ENCODE measurements at regions not wholly inside any gene's neighbourhood (a gene's known extent, or its start where the extent isn't known, plus 50 kb on each side); places are given as distances from the start of the nearest gene placed in this dataset.

- Histone ChIP-seq H3K4me3 (ENCODE audit: low read length) (no peak overlapping the region), H3K4me2 (ENCODE audit: low read length) (no peak overlapping the region)
- CTCF ChIA-PET: no interaction called here
These were observed 55.9 kb upstream of the LRRN2 start for GRCh38 chr1:204741440-204741839.

GRCh38 chr1:204742676-204743251 is 57.2 kb upstream of the LRRN2 start:
- ChIA-PET POLR2A (ENCODE audit: unreplicated experiment) (no interaction called here), CTCF (no interaction called here)
- H3K27me3 ChIP-seq (ENCODE audit: low read length): peaks cover 21% of the 10 kb centered on the region; the same call in 1 of the 2 replicates
- no peak overlapping the region for H3K9ac ChIP-seq (ENCODE audit: low read length)
- no peak overlapping the region for H3K27ac ChIP-seq (ENCODE audit: low read length)
- no peaks in the 10 kb centered on the region for H3F3A ChIP-seq (ENCODE audit: low read length, unreplicated experiment)
- no peak overlapping the region for H3K4me2 ChIP-seq (ENCODE audit: low read length)
- H3K9me2 ChIP-seq (replicated peaks; ENCODE audit: low read length): no peaks in the 10 kb centered on the region
- H3K4me3 ChIP-seq (ENCODE audit: low read length): no peak overlapping the region
- peaks cover 18% of the 10 kb centered on the region; the same call in 1 of the 2 replicates for H3K9me3 ChIP-seq (ENCODE audit: low read length)
- no peaks in the 10 kb centered on the region for H3K4me1 ChIP-seq (ENCODE audit: insufficient read depth, low read length)
- no peak for TF ChIP-seq EZH2phosphoT487 (IDR thresholded peaks at IDR 0.05; ENCODE audit: borderline replicate concordance, low read length)
- no peak for TF ChIP-seq CTCF (conservative IDR thresholded peaks at IDR 0.05; ENCODE audit: low read depth, low read length)
- TF ChIP-seq EZH2 (IDR thresholded peaks at IDR 0.05; ENCODE audit: low read length, unreplicated experiment): no peak
- no peaks in the 10 kb centered on the region for H3K79me2 ChIP-seq (ENCODE audit: low read length)
- H4K20me1 ChIP-seq (ENCODE audit: low read length): no peaks in the 10 kb centered on the region
- no peak for ATAC-seq
- BruUV-seq (replicated peaks): no TSS peak
- DNase-seq: no peak
- no peak overlapping the region for H2AFZ ChIP-seq (ENCODE audit: low read length)
- intact Hi-C loops (cut with micrococcal nuclease): no loop called here
- no peaks in the 10 kb centered on the region for H3K36me3 ChIP-seq (ENCODE audit: low read depth, low read length)

More at GRCh38 chr1:204741440-204741839, 55.9 kb upstream of the LRRN2 start:
- Histone ChIP-seq H3K27ac (ENCODE audit: low read length) (no peak overlapping the region), H3K36me3 (ENCODE audit: low read depth, low read length) (no peaks in the 10 kb centered on the region), H3K9me2 (replicated peaks; ENCODE audit: low read length) (no peaks in the 10 kb centered on the region), H3F3A (ENCODE audit: low read length, unreplicated experiment) (no peaks in the 10 kb centered on the region), H3K4me1 (ENCODE audit: insufficient read depth, low read length) (no peaks in the 10 kb centered on the region), H3K9ac (ENCODE audit: low read length) (no peak overlapping the region), H3K27me3 (ENCODE audit: low read length) (peaks cover 33% of the 10 kb centered on the region; the same call in 1 of the 2 replicates), H2AFZ (ENCODE audit: low read length) (no peak overlapping the region), H3K9me3 (ENCODE audit: low read length) (peaks cover 18% of the 10 kb centered on the region; the same call in 1 of the 2 replicates), H4K20me1 (ENCODE audit: low read length) (no peaks in the 10 kb centered on the region), H3K79me2 (ENCODE audit: low read length) (no peaks in the 10 kb centered on the region)
- POLR2A ChIA-PET (ENCODE audit: unreplicated experiment): no interaction called here
- intact Hi-C loops (cut with micrococcal nuclease): no loop called here
- no TSS peak for BruUV-seq (replicated peaks)
- DNase-seq (no peak), ATAC-seq (no peak)
- TF ChIP-seq EZH2 (IDR thresholded peaks at IDR 0.05; ENCODE audit: low read length, unreplicated experiment): no peak
- TF ChIP-seq CTCF (conservative IDR thresholded peaks at IDR 0.05; ENCODE audit: low read depth, low read length): no peak
- no peak for TF ChIP-seq EZH2phosphoT487 (IDR thresholded peaks at IDR 0.05; ENCODE audit: borderline replicate concordance, low read length)

GRCh38 chr1:204744107-204744779 is 58.7 kb upstream of the LRRN2 start:
- Histone ChIP-seq H3K9ac (ENCODE audit: low read length) (no peak overlapping the region), H4K20me1 (ENCODE audit: low read length) (no peaks in the 10 kb centered on the region), H2AFZ (ENCODE audit: low read length) (no peak overlapping the region), H3F3A (ENCODE audit: low read length, unreplicated experiment) (no peaks in the 10 kb centered on the region), H3K79me2 (ENCODE audit: low read length) (no peaks in the 10 kb centered on the region), H3K4me2 (ENCODE audit: low read length) (no peak overlapping the region), H3K36me3 (ENCODE audit: low read depth, low read length) (no peaks in the 10 kb centered on the region), H3K4me3 (ENCODE audit: low read length) (no peak overlapping the region), H3K27ac (ENCODE audit: low read length) (no peak overlapping the region), H3K4me1 (ENCODE audit: insufficient read depth, low read length) (no peaks in the 10 kb centered on the region), H3K9me3 (ENCODE audit: low read length) (0 out of 2 replicates have a peak, but pooled peaks cover 8% of the 10 kb centered on the region), H3K27me3 (ENCODE audit: low read length) (0 out of 2 replicates have a peak, but pooled peaks cover 15% of the 10 kb centered on the region), H3K9me2 (replicated peaks; ENCODE audit: low read length) (no peaks in the 10 kb centered on the region)
- TF ChIP-seq EZH2 (IDR thresholded peaks at IDR 0.05; ENCODE audit: low read length, unreplicated experiment) (no peak), EZH2phosphoT487 (IDR thresholded peaks at IDR 0.05; ENCODE audit: borderline replicate concordance, low read length) (no peak), CTCF (conservative IDR thresholded peaks at IDR 0.05; ENCODE audit: low read depth, low read length) (no peak)
- intact Hi-C loops (cut with micrococcal nuclease): no loop called here
- BruUV-seq (replicated peaks): no TSS peak
- ChIA-PET POLR2A (ENCODE audit: unreplicated experiment) (no interaction called here), CTCF (no interaction called here)
- DNase-seq: no peak
- ATAC-seq: no peak
